ENCODE measurements at regions not wholly inside any gene's neighbourhood (a gene's known extent, or its start where the extent isn't known, plus 50 kb on each side); places are given as distances from the start of the nearest gene placed in this dataset.

GRCh38 chr4:34139346-34139745 is 2105.0 kb downstream of the ARAP2 start:
- no peaks in the 10 kb centered on the region for H3K36me3 ChIP-seq
- H3K4me3 ChIP-seq, result no peak overlapping the region
- ATAC-seq (ENCODE audit: low FRiP score in 2 of 2), result no peak
- H3K27me3 ChIP-seq, result no peaks in the 10 kb centered on the region
- no peak for DNase-seq
- TF ChIP-seq POLR2A (IDR thresholded peaks at IDR 0.05) (no peak), CTCF (IDR thresholded peaks at IDR 0.05) (no peak), POLR2AphosphoS5 (IDR thresholded peaks at IDR 0.05) (no peak), EP300 (IDR thresholded peaks at IDR 0.05) (no peak)
- no peaks in the 10 kb centered on the region for H3K9me3 ChIP-seq
- H3K27ac ChIP-seq, result no peak overlapping the region
- H3K4me1 ChIP-seq, result no peaks in the 10 kb centered on the region

GRCh38 chr4:34148322-34148908 is 2095.9 kb downstream of the ARAP2 start:
- H3K36me3 ChIP-seq, result no peaks in the 10 kb centered on the region
- no peak for ATAC-seq (ENCODE audit: low FRiP score in 2 of 2)
- no peaks in the 10 kb centered on the region for H3K27me3 ChIP-seq
- no peaks in the 10 kb centered on the region for H3K4me1 ChIP-seq
- no peaks in the 10 kb centered on the region for H3K9me3 ChIP-seq
- whole genome bisulfite sequencing, 2 donors, result 57 to 65% methylated on average over 2 of the region's 2 CpGs
- DNase-seq, result no peak
- TF ChIP-seq POLR2AphosphoS5 (IDR thresholded peaks at IDR 0.05), result no peak
- TF ChIP-seq POLR2A (IDR thresholded peaks at IDR 0.05), result no peak
- TF ChIP-seq CTCF (IDR thresholded peaks at IDR 0.05), result no peak
- TF ChIP-seq EP300 (IDR thresholded peaks at IDR 0.05), result no peak
- no peak overlapping the region for H3K27ac ChIP-seq
- H3K4me3 ChIP-seq, result no peak overlapping the region

DNA sequence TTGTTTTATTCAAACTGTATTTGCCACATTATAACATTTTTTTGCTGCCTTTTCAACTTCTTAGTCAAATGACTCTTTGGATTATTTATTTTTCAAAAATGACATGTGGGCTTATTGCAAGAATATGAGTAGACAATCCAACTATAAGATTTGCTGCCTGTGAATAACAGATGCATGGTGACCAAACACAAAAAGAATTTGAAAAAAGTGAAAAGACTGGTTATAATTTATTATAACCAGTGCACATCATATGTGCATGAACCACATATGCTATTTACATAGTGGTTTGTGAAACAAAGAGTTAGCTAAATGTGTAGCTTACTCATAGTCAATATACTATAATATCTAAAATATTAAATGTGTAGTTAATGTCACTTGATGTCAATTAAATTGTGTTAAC is 2086.8 kb downstream of the ARAP2 start:
- Histone ChIP-seq H3K36me3 (no peaks in the 10 kb centered on the region), H3K9me3 (no peaks in the 10 kb centered on the region), H3K27me3 (no peaks in the 10 kb centered on the region), H3K4me3 (no peak overlapping the region), H3K27ac (no peak overlapping the region), H3K4me1 (no peaks in the 10 kb centered on the region)
- TF ChIP-seq EP300 (IDR thresholded peaks at IDR 0.05), result no peak
- DNase-seq (no peak), ATAC-seq (ENCODE audit: low FRiP score in 2 of 2) (no peak)

DNA sequence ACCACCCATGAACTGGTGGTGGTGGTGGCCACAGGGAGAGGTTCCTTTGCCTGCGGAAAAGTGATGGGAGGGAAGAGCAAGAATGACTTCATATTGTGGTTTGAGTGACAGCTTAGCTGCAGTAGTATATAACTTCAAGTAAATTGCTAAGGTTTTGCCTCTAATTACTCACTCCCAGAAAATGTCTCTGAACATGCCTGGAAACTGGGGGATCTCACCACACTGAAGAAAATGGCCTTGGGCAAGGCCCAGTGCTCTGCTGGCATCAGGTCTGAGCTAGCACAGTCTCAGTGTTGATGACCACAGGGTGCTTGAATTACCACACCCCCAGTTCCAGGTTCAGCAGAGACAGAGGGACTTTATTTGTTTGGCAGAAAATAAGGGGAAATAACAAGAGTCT is 2085.4 kb downstream of the ARAP2 start:
- no peak for ATAC-seq (ENCODE audit: low FRiP score in 2 of 2)
- TF ChIP-seq POLR2AphosphoS5 (IDR thresholded peaks at IDR 0.05) (no peak), POLR2A (IDR thresholded peaks at IDR 0.05) (no peak), EP300 (IDR thresholded peaks at IDR 0.05) (no peak), CTCF (IDR thresholded peaks at IDR 0.05) (no peak)
- WGBS, 2 donors, result 82 to 94% methylated on average over 1 of the region's 1 CpG

DNA sequence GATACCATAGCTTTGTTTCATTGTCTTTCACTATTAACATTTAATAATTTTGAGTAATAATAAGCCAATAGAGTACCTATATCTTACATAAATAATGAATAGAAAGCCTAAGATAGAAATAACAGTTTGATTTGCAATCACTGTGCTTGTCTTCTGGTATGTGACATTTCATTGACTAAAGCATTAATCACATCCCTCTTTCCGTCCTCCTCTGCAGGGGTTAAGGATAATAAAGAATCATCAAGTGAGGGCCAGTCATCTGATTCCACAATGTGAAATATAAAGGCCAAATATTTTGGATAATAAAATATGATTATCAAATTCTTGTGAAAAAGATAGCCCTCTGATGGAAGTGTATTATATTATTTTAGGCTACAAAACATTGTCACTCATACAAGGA is 2073.4 kb downstream of the ARAP2 start:
- ATAC-seq (ENCODE audit: low FRiP score in 2 of 2), result no peak
- TF ChIP-seq POLR2A (IDR thresholded peaks at IDR 0.05), result no peak
- no peak for TF ChIP-seq EP300 (IDR thresholded peaks at IDR 0.05)
- no peak for TF ChIP-seq CTCF (IDR thresholded peaks at IDR 0.05)
- no peak for TF ChIP-seq POLR2AphosphoS5 (IDR thresholded peaks at IDR 0.05)
- 44 to 48% methylated on average over 1 of the region's 1 CpG for WGBS, 2 donors

More for the DNA sequence above, 2085.4 kb downstream of the ARAP2 start:
- H3K4me3 ChIP-seq, result no peak overlapping the region
- H3K27me3 ChIP-seq, result no peaks in the 10 kb centered on the region
- no peak overlapping the region for H3K27ac ChIP-seq
- no peak for DNase-seq
- no peaks in the 10 kb centered on the region for H3K36me3 ChIP-seq
- H3K4me1 ChIP-seq, result no peaks in the 10 kb centered on the region
- no peaks in the 10 kb centered on the region for H3K9me3 ChIP-seq

More for the DNA sequence above, 2073.4 kb downstream of the ARAP2 start:
- Histone ChIP-seq H3K4me3 (no peak overlapping the region), H3K27me3 (no peaks in the 10 kb centered on the region), H3K27ac (no peak overlapping the region), H3K9me3 (no peaks in the 10 kb centered on the region), H3K4me1 (no peaks in the 10 kb centered on the region), H3K36me3 (no peaks in the 10 kb centered on the region)
- DNase-seq, result no peak
